ELF-1 (cell line): ENCODE measurements at regions not wholly inside any gene's neighbourhood (a gene's known extent, or its start where the extent isn't known, plus 50 kb on each side); places are given as distances from the start of the nearest gene placed in this dataset.
"Not testable (repeated sequence)": the region's sequence is repeated elsewhere in the genome, so short reads cannot be mapped to it uniquely, and the experiment has no call there.

Experiments used
- DNase-seq: peaks from one replicate; pipeline ENCODE4 v3.0.0-alpha.2; 2016; ENCODE audit warnings: low read depth, low spot score

DNA sequence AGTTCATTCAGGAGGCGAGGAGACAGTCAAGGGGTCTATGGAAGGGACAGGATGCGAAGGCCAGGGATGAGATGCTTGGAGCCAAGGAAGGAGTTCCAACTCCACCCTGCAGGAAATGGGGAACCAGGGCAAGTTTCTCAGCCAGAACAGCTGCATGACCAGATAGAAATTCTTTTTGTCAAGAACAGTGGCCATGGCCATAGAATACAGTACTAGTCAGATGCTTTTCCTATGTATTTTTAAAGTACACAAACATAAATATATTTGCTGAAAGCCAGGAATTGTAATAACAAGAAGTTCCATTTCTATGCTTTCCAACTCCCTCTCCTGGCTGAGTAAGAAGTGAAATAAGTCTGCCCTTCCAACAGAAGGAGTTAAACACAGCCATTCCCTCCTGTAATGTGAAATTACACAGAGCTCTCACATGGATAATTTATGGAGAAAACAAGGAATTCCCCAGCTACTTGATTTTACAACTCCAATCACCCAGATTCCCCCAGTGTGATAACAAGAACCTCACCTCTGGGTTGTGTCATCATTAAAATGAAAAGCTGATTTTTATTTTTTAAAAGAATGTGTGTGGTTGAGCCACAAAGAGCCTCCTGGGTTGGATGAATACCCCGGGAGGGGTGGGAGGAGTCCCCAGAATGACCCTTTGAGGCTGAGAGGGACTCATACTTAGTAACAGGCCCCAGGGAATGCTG is 124.6 kb upstream of the ARHGEF3 start:
- peak; percentile 40 for DNase-seq

GRCh38 chr3:56924700-56925099 is 123.0 kb upstream of the ARHGEF3 start:
- DNase-seq: not testable (repeated sequence)

GRCh38 chr3:56923526-56924224 is 121.9 kb upstream of the ARHGEF3 start:
- DNase-seq: no peak

- DNase-seq: no peak
Measured at GRCh38 chr3:56921573-56922453, 120.1 kb upstream of the ARHGEF3 start.

- DNase-seq: no peak
Measured at GRCh38 chr3:56919797-56920195, 118.0 kb upstream of the ARHGEF3 start.

- no peak for DNase-seq
Measured at GRCh38 chr3:56919137-56919796, 117.5 kb upstream of the ARHGEF3 start.

GRCh38 chr3:56918111-56918568 is 116.4 kb upstream of the ARHGEF3 start:
- no peak for DNase-seq

DNA sequence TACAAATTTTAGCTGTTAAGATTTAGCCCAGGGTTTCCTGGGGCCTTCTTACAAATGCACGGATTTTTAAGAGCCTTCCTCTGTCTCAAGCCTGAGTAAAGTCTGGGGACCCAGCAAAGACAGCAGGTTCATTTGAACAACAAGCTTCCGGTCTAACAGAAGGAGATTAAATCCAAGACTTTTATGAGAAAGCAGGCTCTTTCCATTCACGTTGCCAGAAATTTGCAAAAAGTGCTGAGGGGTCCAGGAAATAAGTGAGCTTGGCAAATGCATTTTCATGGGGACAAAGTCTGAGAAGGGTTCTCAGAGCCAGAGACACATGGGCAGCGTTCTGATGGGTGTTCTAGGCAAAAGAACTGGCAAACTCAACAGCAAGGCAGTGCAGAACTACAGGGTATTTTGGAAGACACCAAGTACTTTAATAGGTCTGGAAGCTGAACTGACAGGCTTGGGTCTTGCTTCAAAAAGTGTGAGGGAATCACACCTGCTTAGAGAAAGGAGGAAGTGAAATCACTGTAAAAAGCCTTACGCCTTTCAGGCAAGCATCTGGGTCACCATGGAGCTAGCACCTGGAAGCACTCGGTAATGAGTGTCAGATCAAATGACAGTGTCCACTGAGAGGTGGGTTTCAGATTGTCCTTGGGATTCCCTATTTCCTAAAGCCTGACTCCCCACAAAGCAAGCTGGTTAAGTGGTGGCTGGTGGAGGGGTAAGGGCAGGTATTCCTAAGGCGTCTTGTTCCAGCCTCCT is 115.8 kb upstream of the ARHGEF3 start:
- DNase-seq: no peak

DNA sequence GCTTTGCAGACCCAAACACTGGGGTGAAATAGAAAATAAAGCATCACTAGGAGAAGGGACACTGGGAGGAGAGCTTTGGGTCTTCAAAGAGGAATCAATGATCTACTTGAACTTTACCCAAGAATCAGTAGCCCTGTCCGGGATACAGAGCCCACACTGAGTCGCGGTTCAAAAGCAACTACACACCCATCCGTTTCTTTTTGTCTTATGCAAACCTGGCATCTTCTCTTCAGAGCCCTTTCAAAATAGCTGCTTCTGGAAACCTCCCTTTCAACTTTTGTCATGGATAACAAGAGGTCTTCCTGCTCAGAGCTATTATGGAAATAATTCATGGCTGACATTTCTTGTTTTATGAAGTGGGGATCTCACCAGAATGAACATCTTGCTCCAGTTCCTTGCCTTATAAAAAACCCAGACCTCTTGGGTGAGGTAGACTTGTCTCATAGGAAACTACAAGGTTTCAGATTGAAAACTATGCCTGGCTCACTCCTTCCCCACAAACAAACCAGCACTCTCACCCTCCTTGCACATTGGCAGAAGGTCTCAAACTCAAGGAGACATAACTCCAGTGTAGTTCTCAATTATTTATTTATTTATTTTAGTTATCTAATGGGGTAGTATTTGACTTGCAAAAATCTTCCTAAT is 115.1 kb upstream of the ARHGEF3 start:
- no peak for DNase-seq

DNA sequence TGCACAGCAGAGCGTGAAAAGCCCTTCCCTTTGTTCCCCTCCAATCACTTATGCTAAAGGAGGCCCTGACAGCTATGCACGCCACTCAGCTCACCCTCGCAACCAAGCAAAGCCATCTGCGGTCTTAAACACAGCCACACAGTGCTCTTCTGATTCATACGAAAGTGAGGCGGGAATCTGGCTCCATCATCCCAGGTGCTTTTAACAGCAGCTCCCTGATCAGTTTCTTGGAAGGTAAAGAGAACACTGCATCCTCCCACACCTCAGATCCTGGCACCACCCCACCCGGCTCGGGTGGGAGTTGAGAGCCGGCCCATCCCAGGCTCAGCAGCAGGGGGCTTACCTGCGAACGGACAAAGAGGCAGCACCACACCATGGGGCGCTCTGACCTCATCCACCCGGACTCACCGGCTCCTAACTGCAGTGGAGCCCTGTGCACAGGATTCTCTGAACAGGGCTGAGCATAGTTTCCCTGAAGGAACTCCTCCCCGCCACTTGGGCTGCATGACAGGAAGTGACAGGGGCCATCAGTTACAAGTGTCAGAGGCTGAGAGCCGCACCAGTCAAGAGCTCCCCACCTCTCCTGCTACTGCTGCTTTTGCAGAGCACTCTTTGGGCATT is 114.3 kb upstream of the ARHGEF3 start:
- DNase-seq: peak; percentile 66

- DNase-seq: no peak
Measured at GRCh38 chr3:56914646-56915045, 112.9 kb upstream of the ARHGEF3 start.

DNA sequence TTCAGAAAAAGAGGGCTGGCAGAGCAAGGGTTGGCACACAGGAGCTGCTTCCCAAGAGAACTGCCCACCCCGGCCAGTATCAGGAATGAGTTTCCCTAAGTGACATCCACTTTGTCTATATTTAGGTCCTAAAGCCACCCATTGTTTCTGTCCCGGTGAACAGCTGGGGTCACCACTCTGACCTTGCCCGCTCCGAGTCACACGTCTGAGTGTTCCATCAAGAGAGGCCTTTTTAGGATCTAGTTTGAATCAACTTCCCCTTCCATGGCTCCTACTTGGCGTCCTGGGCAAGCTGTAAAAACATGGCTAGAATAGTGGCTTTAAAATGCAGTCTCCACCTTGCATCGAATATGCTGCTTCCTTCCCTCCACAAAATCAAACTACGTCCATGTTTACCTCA is 109.6 kb upstream of the ARHGEF3 start:
- DNase-seq: no peak

DNA sequence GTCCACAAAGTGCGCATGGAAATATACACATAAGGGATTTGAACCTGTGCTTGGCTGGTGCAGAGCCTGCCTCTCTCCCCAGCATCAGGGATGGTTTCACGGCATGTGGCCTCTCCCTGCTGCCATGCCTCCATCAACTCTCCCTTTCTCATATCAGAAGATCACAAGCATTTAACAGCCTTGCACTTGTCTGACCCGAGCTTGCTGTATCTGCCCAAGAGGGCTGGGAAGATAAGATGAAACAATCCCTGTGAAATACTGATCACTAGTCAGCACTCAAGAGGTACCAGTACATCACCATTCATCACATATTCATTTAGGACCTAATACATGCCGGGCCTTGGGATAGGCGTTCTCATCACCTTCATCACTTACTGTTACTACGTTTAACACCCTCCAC is 107.6 kb upstream of the ARHGEF3 start:
- DNase-seq: no peak

DNA sequence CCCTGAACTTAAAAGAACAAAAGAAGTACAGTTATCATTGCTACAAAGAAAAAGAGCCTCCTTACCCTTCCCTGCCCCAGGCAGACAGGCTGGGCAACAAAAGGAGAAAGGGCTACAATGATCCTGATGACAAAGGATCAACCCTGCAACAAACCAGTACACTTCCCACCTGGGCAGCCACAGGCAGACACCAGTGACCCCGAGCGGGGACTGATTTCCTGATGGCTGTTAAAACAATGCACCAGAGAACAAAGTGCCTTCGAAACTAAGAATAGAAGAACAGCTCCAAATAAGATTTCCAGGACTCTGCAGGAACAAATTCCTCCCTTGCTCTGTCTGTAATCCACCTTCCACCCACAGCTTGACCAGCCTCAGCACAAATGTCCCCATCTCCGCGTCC is 106.3 kb upstream of the ARHGEF3 start:
- no peak for DNase-seq

- DNase-seq: no peak
Measured at GRCh38 chr3:56904552-56905215, 102.9 kb upstream of the ARHGEF3 start.

DNA sequence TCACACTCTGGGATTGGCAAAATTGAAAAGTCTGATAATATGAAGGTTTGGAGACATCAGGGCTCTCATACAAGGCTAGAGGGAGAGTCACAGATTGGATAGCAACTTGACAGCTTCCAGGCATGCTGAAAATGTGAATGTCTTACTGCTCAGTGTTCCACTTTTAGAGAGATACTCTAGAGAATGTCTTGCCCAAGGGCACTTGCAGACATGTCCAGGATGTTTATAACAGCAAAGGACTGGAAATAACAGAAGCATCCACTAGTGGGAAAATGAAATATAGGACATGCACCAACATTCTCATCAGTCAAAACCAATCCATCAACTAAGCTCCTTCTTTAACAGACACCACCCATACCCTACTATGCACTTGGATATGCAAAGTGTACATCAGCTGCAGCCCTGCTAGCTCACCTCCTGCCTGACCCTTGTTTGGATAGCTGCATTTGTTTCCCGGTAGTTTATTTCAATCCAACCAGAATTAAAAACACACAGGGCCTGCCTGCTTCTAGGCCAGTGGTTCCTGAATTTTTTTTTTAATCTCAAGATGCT is 101.6 kb upstream of the ARHGEF3 start:
- no peak for DNase-seq

GRCh38 chr3:56902468-56903160 is 100.9 kb upstream of the ARHGEF3 start:
- DNase-seq: no peak

GRCh38 chr3:56900801-56901200 is 99.1 kb upstream of the ARHGEF3 start:
- no peak for DNase-seq

DNA sequence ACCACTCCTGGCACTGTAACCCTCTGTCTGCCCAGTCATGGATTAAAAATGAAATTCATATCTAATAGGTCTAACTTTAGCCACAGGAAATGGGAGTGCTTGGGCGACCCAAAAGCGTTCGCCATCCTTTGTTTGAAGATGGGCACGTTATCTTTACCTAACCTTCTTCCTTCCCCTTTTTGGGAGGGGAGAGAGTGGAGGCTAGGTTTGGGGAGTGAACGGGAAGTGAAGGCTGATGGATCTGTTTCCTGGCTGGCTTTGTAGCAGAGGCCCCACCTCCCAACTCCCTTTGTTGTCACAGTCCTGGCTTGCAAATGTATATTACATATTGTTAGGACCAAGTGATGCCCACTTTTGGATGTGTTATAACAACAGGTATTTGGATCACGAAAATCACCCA is 98.1 kb upstream of the ARHGEF3 start:
- no peak for DNase-seq
